GM12875 (cell line): ENCODE measurements at regions not wholly inside any gene's neighbourhood (a gene's known extent, or its start where the extent isn't known, plus 50 kb on each side); places are given as distances from the start of the nearest gene placed in this dataset.

Source experiments
- H3K4me3 ChIP-seq: one replicate; pipeline ENCODE4 v1.5.1; 2011; ENCODE audit warnings: low read depth, low read length, control low read depth
- CTCF ChIP-seq: IDR thresholded peaks from 2 replicates; pipeline ENCODE4 v1.5.1; 2011; ENCODE audit warnings: low read depth, mild to moderate bottlenecking, control low read depth, inconsistent platforms, low read length, moderate library complexity, borderline replicate concordance; ENCODE audit not compliant: insufficient read depth

DNA sequence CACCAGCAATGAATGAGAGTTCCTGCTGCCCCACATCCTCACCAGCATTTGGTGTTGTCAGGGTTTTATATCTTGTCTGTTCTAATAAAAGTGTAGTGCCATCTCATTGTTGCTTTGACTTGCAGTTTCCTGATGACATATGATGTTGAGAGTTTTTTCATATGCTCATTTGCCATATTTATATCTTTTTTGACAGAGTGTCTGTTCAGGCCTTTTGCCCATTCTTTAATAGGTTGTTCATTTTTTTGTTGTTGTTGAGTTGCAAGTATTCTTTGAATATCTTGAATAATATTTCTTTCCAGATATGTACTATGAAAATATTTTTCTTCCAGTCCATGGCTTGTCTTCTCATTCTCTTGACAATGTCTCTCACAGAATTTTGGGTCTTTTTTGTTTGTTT is 111.7 kb upstream of the KCNJ15 start:
- no peak overlapping the region for H3K4me3 ChIP-seq
- no peak for TF ChIP-seq CTCF

DNA sequence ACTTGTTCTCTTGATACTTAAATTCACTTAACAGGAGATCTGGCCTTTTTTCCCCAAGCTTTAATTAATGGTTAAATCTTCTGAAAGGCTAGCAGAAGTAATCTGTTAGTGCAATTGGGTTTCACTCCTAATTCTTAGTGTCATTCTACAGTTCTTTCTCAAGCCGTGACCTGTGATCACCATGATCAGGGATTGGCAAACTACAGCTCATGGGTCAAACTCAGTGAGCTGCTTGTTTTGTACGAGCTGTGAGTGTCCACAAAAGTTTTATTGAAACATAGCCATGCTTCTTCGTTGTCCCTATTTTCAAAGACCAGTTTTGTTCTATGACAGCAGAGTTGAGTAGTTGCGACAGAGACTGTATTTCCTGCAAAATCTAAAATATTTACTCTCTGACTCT is 109.4 kb upstream of the KCNJ15 start:
- H3K4me3 ChIP-seq: no peak overlapping the region

GRCh38 chr21:38148046-38148445 is 108.7 kb upstream of the KCNJ15 start:
- no peak for TF ChIP-seq CTCF
- H3K4me3 ChIP-seq: no peak overlapping the region

More for the DNA sequence above, 109.4 kb upstream of the KCNJ15 start:
- no peak for TF ChIP-seq CTCF

- no peak overlapping the region for H3K4me3 ChIP-seq
- no peak for TF ChIP-seq CTCF
Observed at GRCh38 chr21:38151021-38151645, 105.7 kb upstream of the KCNJ15 start.

GRCh38 chr21:38156200-38156599 is 100.6 kb upstream of the KCNJ15 start:
- no peak overlapping the region for H3K4me3 ChIP-seq
- no peak for TF ChIP-seq CTCF

GRCh38 chr21:38159355-38159754 is 97.4 kb upstream of the KCNJ15 start:
- TF ChIP-seq CTCF: peak; percentile 65; the same call in 1 of the 2 replicates
- H3K4me3 ChIP-seq: no peak overlapping the region

DNA sequence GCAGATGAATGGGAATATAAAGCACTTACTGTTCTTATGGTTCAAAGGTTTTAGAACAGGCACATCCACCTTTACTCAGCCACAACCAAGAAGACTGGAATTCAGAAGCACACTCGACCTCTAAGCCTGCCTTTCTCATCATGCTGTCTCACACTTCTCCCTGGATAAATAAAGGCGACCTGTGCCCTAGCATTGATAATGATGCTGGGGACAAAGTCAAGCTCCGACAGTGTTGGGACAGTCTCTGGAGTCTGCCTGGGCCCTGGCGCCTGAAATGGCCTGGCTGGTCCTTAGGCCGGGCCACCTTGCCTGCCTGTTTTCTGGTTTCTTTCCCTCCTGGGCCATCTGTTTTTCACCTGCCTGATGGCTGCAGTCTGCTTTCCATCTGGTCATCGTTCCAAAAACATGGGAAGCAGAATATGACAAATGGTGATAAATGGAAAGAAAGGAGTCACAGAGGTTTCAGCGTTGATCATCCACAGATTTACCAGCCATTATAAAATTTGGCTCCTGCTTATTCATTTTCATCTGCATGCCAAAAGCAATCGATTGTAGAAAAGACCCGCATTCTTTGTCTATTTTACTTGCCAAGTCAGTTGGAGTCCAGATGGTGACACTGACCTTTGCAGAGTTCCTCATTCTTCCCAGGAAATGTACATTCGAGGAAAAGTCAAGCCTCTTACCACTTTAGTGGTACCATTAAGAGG is 91.2 kb upstream of the KCNJ15 start:
- no peak for TF ChIP-seq CTCF

More for the DNA sequence above, 91.2 kb upstream of the KCNJ15 start:
- no peak overlapping the region for H3K4me3 ChIP-seq
